HG02678 (cell line): ENCODE measurements at regions not wholly inside any gene's neighbourhood (a gene's known extent, or its start where the extent isn't known, plus 50 kb on each side); places are given as distances from the start of the nearest gene placed in this dataset.
"Not testable (repeated sequence)": the region's sequence is repeated elsewhere in the genome, so short reads cannot be mapped to it uniquely, and the experiment has no call there.

Source experiments
- ATAC-seq: cut with Tn5 transposase; IDR thresholded peaks from one replicate; pipeline ENCODE4 v1.9.1; 2021; ENCODE audit warnings: mild to moderate bottlenecking, moderate library complexity; ENCODE audit not compliant: unreplicated experiment

- no peak for ATAC-seq
Observed at GRCh38 chr7:68559518-68559917, 1038.8 kb upstream of the AUTS2 start.

GRCh38 chr7:68562323-68562899 lies 1035.9 kb upstream of the AUTS2 start:
- no peak for ATAC-seq

GRCh38 chr7:68564306-68565135 lies 1033.8 kb upstream of the AUTS2 start:
- ATAC-seq = no peak

- no peak for ATAC-seq
Observed at GRCh38 chr7:68571286-68571685, 1027.0 kb upstream of the AUTS2 start.

GRCh38 chr7:68573271-68574005 lies 1024.8 kb upstream of the AUTS2 start:
- ATAC-seq = no peak

- ATAC-seq = no peak
Observed at GRCh38 chr7:68576366-68576765, 1021.9 kb upstream of the AUTS2 start.

GRCh38 chr7:68581417-68581816 lies 1016.9 kb upstream of the AUTS2 start:
- no peak for ATAC-seq

- no peak for ATAC-seq
Observed at GRCh38 chr7:68587599-68587998, 1010.7 kb upstream of the AUTS2 start.

- ATAC-seq = no peak
Observed at GRCh38 chr7:68601826-68602225, 996.4 kb upstream of the AUTS2 start.

GRCh38 chr7:68604541-68604940 lies 993.7 kb upstream of the AUTS2 start:
- no peak for ATAC-seq

GRCh38 chr7:68610701-68611100 lies 987.6 kb upstream of the AUTS2 start:
- ATAC-seq = no peak

GRCh38 chr7:68613405-68613804 lies 984.9 kb upstream of the AUTS2 start:
- no peak for ATAC-seq

- no peak for ATAC-seq
Observed at GRCh38 chr7:68613897-68614296, 984.4 kb upstream of the AUTS2 start.

- no peak for ATAC-seq
Observed at GRCh38 chr7:68619526-68619925, 978.7 kb upstream of the AUTS2 start.

- ATAC-seq = no peak
Observed at GRCh38 chr7:68622500-68622899, 975.8 kb upstream of the AUTS2 start.

GRCh38 chr7:68623030-68623429 lies 975.2 kb upstream of the AUTS2 start:
- ATAC-seq = no peak

- no peak for ATAC-seq
Observed at GRCh38 chr7:68627247-68627864, 970.9 kb upstream of the AUTS2 start.

GRCh38 chr7:68630914-68631313 lies 967.4 kb upstream of the AUTS2 start:
- ATAC-seq = not testable (repeated sequence)

GRCh38 chr7:68640103-68640502 lies 958.2 kb upstream of the AUTS2 start:
- no peak for ATAC-seq

- no peak for ATAC-seq
Observed at GRCh38 chr7:68642727-68643126, 955.5 kb upstream of the AUTS2 start.

GRCh38 chr7:68663392-68663791 lies 934.9 kb upstream of the AUTS2 start:
- ATAC-seq = no peak
